ENCODE measurements at regions not wholly inside any gene's neighbourhood (a gene's known extent, or its start where the extent isn't known, plus 50 kb on each side); places are given as distances from the start of the nearest gene placed in this dataset.
A peak's percentile ranks its signal among the peaks of the same experiment; 100 is the strongest.
"Not testable (repeated sequence)": the region's sequence is repeated elsewhere in the genome, so short reads cannot be mapped to it uniquely, and the experiment has no call there.

DNA sequence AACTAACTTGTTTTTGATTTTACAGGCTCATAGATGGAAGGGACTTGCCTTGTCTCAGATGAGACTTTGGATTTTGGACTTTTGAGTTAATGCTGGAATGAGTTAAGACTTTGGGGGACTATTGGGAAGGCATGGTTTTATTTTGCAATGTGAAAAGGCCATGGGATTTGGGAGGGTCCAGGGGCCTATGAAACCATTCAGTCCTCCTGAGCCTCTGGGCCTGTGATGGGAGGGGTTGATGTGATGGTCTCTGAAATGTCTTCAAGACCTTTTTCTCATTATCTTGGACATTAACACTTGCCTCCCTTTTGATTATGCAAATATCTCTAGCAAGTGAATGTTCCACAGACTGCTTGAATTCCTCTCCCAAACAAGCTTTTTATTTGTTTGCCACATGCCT lies 346.0 kb upstream of the DIPK2B start:
- peak in 1 of 3 donors; percentile 3 for DNase-seq (ENCODE audit: low read depth in 2 of 3, low spot score in 2 of 3)

GRCh38 chrX:45540181-45540580 lies 339.5 kb upstream of the DIPK2B start:
- DNase-seq (ENCODE audit: low read depth in 2 of 3, low spot score in 2 of 3): no peak

DNA sequence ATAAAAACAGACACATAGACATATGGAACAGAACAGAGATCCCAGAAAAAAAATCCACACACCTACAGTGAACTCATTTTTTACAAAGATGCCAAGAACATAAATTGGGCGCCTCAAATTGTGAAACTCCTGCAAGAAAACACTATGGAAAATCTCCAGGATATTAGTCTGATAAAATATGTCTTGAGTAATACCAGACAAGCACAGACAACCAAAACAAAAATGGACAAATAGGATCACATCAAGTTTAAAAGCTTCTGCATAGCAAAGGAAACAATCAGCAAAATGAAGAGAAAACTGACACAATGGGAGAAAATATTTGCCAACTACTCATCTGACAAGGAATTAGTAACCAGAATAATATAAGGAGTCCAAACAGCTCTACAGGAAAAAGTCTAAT lies 337.3 kb upstream of the DIPK2B start:
- no peak for DNase-seq (ENCODE audit: low read depth in 2 of 3, low spot score in 2 of 3)

- DNase-seq (ENCODE audit: low read depth in 2 of 3, low spot score in 2 of 3): no peak
Measured at GRCh38 chrX:45527834-45528233, 327.2 kb upstream of the DIPK2B start.

- no peak for DNase-seq (ENCODE audit: low read depth in 2 of 3, low spot score in 2 of 3)
Measured at GRCh38 chrX:45524805-45525204, 324.1 kb upstream of the DIPK2B start.

DNA sequence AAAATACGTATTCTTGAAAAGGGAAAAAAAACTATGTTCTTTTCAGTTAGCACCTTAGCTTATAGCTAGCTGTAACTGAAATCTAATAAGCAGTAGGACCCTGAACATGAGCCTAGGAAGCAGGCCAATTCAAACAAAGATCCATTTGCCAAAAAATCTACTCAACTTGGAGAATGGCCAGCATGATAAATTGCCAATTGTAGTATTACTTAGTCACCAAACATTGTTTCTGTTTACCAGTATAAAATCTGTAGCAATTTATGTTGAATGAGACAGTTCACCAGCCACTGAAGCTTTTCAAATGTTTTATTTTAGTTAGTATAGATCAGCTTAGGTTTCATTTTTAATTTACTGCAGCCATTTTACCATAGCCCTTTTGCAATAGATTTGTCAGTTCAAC lies 323.6 kb upstream of the DIPK2B start:
- DNase-seq (ENCODE audit: low read depth in 2 of 3, low spot score in 2 of 3): no peak

GRCh38 chrX:45518552-45518951 lies 317.9 kb upstream of the DIPK2B start:
- no peak for DNase-seq (ENCODE audit: low read depth in 2 of 3, low spot score in 2 of 3)

DNA sequence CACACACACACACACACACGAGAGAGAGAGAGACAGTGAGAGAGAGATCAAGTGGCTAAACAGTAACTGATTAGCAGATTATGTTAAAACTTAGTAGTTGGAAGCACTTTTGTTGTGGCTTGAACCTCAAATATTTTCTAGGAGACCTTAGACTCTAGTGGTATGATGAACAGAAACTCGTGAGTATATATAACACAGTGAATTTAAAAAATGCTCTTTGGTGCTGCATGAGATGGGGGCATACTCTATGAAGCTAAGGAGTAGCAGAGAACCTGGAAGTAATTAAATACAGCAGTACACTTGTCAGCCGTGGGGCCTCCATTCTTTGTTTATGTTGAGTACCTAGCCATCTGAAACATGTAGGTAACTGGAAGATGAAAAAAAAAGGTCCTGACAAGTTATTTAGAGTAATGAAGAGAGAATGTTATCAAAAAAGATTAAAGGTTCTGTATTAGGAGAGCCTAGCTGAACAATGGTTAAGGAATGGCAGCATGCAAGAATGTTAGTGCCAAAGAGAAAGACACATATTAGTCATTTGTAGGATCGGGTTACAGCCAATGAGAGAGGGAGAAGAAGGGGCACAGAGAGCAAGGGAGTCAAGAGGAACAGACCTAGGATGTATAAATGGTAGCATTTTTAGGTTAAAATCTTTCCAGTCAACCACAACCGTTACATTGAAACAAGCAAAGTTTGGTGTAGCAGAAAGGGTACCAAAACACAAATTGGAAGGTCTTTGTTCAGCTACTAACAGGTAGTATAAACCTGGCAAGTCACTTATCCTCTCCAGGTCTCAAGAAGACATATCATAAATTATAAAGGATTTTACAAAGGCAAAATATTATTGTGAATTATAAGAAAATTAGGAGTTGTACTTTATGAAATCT lies 316.7 kb upstream of the DIPK2B start:
- no peak for DNase-seq (ENCODE audit: low read depth in 2 of 3, low spot score in 2 of 3)

GRCh38 chrX:45515262-45516215 lies 314.9 kb upstream of the DIPK2B start:
- peak in 2 of 3 donors; percentile 43 to 63 for DNase-seq (ENCODE audit: low read depth in 2 of 3, low spot score in 2 of 3)

- peak in 2 of 3 donors; percentile 7 to 48 for DNase-seq (ENCODE audit: low read depth in 2 of 3, low spot score in 2 of 3)
Measured at GRCh38 chrX:45513042-45513441, 312.4 kb upstream of the DIPK2B start.

DNA sequence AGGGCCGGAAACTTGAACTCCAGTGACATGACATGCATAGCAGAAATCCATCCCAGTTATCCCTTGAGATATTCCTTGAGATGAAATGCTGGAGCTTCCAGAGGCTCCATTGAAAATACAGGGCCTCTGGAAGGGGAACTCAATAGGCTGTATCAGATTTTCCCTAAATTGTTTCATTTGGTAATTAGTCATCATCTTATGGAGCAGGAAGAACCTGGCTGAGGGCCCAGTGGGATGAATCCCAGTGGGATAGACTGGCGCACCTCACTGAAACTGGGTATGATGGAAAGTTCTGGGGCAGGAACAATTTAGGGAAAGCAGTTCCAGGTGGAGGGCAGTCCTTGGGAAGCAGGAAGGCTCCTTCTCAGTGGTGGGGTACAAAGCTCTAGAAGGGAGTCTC lies 307.8 kb upstream of the DIPK2B start:
- DNase-seq (ENCODE audit: low read depth in 2 of 3, low spot score in 2 of 3): no peak

- DNase-seq (ENCODE audit: low read depth in 2 of 3, low spot score in 2 of 3): no peak
Measured at GRCh38 chrX:45506149-45506730, 305.6 kb upstream of the DIPK2B start.

GRCh38 chrX:45505214-45505613 lies 304.5 kb upstream of the DIPK2B start:
- DNase-seq (ENCODE audit: low read depth in 2 of 3, low spot score in 2 of 3): peak in 1 of 3 donors; percentile 41

- not testable (repeated sequence) for DNase-seq (ENCODE audit: low read depth in 2 of 3, low spot score in 2 of 3)
Measured at GRCh38 chrX:45503787-45504362, 303.2 kb upstream of the DIPK2B start.

- no peak for DNase-seq (ENCODE audit: low read depth in 2 of 3, low spot score in 2 of 3)
Measured at GRCh38 chrX:45502396-45502795, 301.7 kb upstream of the DIPK2B start.

DNA sequence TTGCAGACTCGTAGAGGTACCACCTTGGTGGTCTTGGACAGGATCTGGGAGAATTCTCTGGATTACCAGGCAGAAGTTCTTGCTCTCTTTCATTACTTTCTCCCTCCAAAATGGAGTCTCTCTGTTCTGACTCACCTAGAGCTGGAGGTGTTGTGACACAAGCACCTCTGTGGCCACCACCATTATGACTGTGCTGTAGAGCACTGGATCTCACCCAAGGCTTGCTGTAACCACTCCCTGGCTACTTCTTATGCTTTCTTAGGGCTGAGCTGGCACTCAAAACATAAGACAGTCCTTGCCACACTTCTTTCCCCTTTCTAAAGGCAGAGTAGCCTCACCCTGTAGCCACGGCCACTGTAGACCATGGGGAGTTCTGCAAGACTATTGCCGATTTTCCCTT lies 296.6 kb upstream of the DIPK2B start:
- no peak for DNase-seq (ENCODE audit: low read depth in 2 of 3, low spot score in 2 of 3)

- no peak for DNase-seq (ENCODE audit: low read depth in 2 of 3, low spot score in 2 of 3)
Measured at GRCh38 chrX:45485719-45486118, 285.0 kb upstream of the DIPK2B start.

DNA sequence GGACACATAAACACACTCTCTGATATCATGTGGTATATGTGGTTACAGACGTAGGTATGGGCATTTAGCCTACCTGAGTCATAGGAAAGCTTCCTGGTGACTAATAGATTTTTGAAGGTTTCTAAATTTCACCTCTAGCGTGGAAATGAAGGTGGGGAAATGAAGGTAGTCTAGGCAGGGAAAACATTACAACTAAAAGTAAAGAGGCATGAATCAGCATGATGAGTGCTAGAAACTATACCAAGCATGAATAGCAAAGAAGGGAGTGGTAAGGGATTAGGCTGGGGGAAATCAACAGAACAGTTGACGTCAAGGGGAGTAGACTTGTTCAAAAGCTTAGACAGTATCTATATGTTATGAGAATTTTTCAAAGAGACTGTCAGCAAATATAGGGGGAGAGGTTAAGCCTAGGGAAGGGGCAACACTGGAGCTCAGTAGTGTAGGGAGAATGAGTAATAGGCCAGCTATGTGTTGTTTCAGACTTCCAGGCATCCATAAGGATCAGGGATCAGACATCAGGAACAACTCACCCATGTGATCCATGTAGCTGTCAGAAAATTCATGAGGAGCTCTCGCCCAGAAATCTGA lies 279.3 kb upstream of the DIPK2B start:
- no peak for DNase-seq (ENCODE audit: low read depth in 2 of 3, low spot score in 2 of 3)

- DNase-seq (ENCODE audit: low read depth in 2 of 3, low spot score in 2 of 3): no peak
Measured at GRCh38 chrX:45479196-45479834, 278.6 kb upstream of the DIPK2B start.

DNA sequence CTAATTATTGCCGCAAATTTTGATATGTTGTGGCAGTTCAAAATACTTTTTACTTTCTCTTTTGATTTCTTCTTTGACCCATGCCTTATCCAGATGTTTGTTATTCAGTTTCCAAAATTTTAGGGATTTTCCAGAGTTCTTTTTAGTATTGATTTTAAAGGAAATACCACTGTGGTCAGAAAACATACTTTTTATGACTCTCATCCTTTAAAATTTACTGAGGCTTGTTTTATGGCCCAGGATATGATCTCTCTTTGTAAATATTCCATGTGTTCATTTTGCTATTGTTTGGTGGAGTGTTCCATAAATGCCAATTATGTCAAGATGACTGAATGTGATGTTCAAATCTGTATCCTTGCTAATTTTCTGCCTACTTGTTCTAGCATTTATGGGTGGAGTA lies 272.3 kb upstream of the DIPK2B start:
- no peak for DNase-seq (ENCODE audit: low read depth in 2 of 3, low spot score in 2 of 3)

All from hematopoietic multipotent progenitor cell (in vitro differentiated cells).